ENCODE measurements at regions not wholly inside any gene's neighbourhood (a gene's known extent, or its start where the extent isn't known, plus 50 kb on each side); places are given as distances from the start of the nearest gene placed in this dataset.

GRCh38 chr7:85596827-85597226, 410.0 kb upstream of the SEMA3D start:
- no peak overlapping the region for H3K27ac ChIP-seq
- TF ChIP-seq CTCF (IDR thresholded peaks at IDR 0.05): no peak
- no peak overlapping the region for H3K4me3 ChIP-seq
- intact Hi-C loops (cut with DNase I): no loop called here
- no peaks in the 10 kb centered on the region for H3K27me3 ChIP-seq
- H3K36me3 ChIP-seq: no peaks in the 10 kb centered on the region
- H3K4me1 ChIP-seq: no peaks in the 10 kb centered on the region
- DNase-seq (no peak), ATAC-seq (no peak)
- WGBS, 2 donors: 82 to 87% methylated on average over 2 of the region's 2 CpGs
- no peaks in the 10 kb centered on the region for H3K9me3 ChIP-seq

DNA sequence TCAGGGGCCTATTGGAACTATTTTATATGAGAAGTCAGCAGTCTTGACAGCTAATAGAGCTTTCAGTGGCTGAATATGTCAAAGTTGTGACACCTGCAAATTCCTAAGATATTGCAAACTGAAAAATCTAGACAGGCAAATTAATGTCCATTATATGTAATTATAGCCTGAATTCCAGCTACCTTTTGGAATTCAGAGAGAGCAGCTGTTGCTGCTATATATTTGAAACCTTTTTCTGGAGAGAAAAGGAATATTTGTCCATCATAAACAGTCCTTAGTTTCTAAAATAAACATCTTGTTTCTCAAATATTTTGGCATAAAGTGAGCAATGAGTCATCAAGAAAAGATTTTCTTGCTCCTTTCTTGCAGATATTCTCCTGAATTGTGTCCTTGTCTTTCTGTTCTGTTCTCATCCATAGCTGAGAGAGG, 408.9 kb upstream of the SEMA3D start:
- intact Hi-C loops (cut with DNase I): no loop called here
- DNase-seq (no peak), ATAC-seq (no peak)
- H3K27me3 ChIP-seq: no peaks in the 10 kb centered on the region
- TF ChIP-seq CTCF (IDR thresholded peaks at IDR 0.05): no peak
- H3K9me3 ChIP-seq: no peaks in the 10 kb centered on the region
- no peaks in the 10 kb centered on the region for H3K36me3 ChIP-seq
- H3K4me1 ChIP-seq: no peaks in the 10 kb centered on the region
- no peak overlapping the region for H3K27ac ChIP-seq
- no peak overlapping the region for H3K4me3 ChIP-seq

- TF ChIP-seq CTCF (IDR thresholded peaks at IDR 0.05): no peak
- H3K4me1 ChIP-seq: no peaks in the 10 kb centered on the region
- no peak for ATAC-seq
- 52% methylated on average over 3 of the region's 3 CpGs for WGBS, 2 donors
- intact Hi-C loops (cut with DNase I): no loop called here
- no peaks in the 10 kb centered on the region for H3K36me3 ChIP-seq
- no peaks in the 10 kb centered on the region for H3K9me3 ChIP-seq
- H3K27ac ChIP-seq: no peak overlapping the region
- H3K4me3 ChIP-seq: no peak overlapping the region
- H3K27me3 ChIP-seq: no peaks in the 10 kb centered on the region
- DNase-seq: no peak
Observed at GRCh38 chr7:85593355-85593754, 406.5 kb upstream of the SEMA3D start.

DNA sequence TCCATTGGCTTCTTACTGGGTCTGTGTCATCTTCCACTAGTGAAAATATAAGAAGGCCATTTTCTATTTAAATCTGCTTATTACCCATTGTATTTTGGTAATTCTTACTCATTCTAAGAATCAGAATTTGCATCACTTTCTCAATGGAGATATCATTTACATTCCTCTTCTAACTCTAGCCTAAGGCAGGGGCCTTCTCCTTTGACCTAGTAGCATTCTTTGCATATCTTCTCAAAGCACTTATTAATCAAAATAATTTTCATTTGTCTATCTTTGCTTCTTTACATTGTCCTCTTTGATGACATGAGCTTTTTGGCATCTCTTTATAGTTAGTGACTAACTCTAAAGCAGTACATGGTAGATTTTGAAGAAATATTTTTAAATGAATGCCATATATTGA, 400.9 kb upstream of the SEMA3D start:
- no peak for TF ChIP-seq CTCF (IDR thresholded peaks at IDR 0.05)
- no peaks in the 10 kb centered on the region for H3K36me3 ChIP-seq
- no peak overlapping the region for H3K4me3 ChIP-seq
- no peaks in the 10 kb centered on the region for H3K9me3 ChIP-seq
- H3K27me3 ChIP-seq: no peaks in the 10 kb centered on the region
- ATAC-seq (no peak), DNase-seq (no peak)
- no peaks in the 10 kb centered on the region for H3K4me1 ChIP-seq
- no peak overlapping the region for H3K27ac ChIP-seq
- intact Hi-C loops (cut with DNase I): no loop called here

DNA sequence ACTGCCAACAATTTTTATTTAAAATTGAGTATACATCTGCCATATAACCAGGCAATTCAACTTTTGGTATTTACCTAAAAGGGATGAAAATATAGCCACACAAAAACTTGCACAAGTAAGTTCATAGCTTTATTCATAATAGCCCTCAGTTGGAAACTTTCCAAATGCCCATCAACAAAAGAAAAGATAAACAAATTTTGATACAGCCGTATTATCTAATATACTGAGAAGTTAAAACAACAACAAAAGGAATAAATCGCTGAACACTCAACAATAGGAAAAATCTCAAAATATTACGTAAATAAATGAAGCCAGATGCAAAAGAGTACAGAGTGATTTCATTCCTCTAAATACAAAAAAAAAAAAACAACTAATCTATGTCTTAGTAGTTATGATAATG, 399.2 kb upstream of the SEMA3D start:
- WGBS, 2 donors: 40 to 47% methylated on average over 3 of the region's 3 CpGs
- Histone ChIP-seq H3K9me3 (no peaks in the 10 kb centered on the region), H3K36me3 (no peaks in the 10 kb centered on the region), H3K4me1 (no peaks in the 10 kb centered on the region), H3K4me3 (no peak overlapping the region), H3K27ac (no peak overlapping the region), H3K27me3 (no peaks in the 10 kb centered on the region)
- no peak for ATAC-seq
- no peak for TF ChIP-seq CTCF (IDR thresholded peaks at IDR 0.05)
- no peak for DNase-seq
- intact Hi-C loops (cut with DNase I): no loop called here
